HG03103 (cell line): ENCODE measurements at regions not wholly inside any gene's neighbourhood (a gene's known extent, or its start where the extent isn't known, plus 50 kb on each side); places are given as distances from the start of the nearest gene placed in this dataset.

ENCODE experiments used
- ATAC-seq: cut with Tn5 transposase; IDR thresholded peaks from one replicate; pipeline ENCODE4 v1.9.1; 2021; ENCODE audit warnings: low read depth; ENCODE audit not compliant: unreplicated experiment

DNA sequence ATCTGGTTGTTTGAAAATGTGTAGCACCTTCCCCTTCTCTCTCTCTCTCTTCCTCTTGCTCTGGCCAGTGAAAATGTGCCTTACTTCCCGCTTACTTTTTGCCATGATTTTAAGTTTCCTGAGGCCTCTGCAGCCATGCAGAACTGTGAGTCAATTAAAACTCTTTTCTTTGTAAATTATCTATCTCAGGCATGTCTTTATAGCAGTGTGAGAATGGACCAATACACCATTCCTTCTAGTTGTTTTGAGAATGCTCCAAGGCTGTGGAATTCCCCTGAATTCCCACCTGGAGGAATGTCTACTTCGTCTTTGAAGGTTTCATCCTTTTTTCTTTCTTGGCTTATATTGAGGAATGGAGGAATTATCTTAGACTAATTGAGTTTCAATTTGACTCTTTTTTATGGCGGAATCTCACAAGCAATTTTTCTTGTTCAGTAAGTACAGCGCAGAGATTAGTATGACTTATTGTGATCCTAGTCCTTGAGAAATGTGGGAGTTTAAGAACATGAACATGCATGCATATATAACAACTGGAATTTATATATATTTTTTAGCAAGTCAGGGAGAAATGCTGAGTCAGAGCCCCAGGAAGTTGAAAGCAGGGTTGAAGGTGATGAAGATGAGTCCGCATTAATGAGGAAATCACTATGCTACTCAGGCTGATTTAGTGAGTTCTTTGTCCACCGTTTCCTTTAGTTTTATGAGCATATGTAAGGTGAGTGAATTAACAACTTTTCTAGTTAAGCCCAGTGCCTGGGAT lies 488.1 kb upstream of the ADAMTS16 start:
- no peak for ATAC-seq

DNA sequence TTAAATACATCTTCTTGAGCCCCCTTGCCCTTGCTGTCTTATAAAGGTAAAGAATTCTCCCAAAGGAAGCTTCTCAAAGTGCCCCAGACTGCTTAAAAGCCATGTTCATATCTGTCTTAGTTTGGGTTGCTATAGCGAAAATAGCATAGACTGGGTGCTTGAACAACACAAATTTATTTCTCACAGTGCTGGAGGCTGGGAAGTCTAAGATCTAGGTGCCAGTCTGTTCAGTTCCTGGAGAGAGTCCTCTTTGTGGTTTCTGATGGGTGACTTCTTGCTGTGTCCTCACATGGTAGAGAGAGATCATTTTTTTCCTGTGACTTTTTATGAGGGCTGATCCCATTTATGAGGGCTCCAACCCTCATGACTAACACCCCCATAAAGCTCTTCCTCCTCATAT lies 486.7 kb upstream of the ADAMTS16 start:
- no peak for ATAC-seq

DNA sequence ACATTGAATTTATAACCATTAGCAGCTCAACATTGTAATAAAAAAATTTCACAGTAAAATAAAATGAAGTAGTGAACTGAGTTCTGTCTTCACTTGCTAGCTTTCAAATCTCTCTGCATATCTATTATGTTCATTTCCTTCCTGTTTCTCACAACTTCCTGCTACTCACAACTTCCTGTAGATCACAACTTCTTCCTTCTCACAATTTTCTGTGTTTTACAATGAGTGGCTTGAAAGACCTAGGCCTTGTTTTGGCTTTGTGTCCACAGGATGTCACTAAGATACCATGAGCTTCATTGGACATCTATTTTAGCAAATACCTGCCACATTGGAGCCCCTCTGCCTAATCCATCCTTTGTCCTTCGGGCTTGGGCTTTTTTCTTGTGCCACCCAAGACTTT lies 480.3 kb upstream of the ADAMTS16 start:
- no peak for ATAC-seq

DNA sequence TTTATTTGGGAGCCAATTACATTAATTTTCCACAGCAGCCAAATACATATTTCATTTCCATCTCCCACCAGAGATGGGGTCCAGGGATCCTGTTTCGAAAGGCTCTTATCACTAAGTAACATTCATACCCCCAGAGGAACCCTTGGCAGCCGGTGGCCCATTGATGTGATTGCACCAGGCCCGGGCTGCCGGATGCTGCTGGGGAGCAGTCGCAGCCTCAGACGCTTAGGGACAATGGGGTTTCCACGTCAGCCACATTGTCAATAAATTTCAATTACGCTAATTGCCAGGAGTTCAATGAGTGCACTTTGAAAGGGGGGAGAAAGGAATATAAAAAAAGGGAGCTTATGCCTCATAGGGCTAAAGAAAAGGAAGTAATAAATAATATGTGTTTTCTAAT lies 478.8 kb upstream of the ADAMTS16 start:
- ATAC-seq: no peak

DNA sequence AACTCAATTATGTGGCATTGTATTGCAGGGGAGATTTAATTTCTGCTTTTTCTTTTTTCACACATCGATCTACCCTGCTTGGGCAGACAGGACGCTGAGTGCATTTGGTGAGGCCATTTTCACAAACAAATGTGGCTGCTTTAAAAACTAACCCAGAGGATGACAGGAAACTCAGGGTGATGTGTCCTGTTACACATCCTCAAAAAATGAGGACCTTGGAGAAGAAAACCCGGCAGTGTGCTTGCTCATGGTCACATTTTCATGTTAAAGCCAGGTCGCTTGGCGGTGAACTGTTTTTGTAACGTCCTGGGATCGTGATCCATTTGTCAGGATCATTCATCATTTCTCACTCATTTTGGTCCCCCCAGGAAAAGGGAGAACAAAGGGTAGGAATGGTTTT lies 478.3 kb upstream of the ADAMTS16 start:
- no peak for ATAC-seq

DNA sequence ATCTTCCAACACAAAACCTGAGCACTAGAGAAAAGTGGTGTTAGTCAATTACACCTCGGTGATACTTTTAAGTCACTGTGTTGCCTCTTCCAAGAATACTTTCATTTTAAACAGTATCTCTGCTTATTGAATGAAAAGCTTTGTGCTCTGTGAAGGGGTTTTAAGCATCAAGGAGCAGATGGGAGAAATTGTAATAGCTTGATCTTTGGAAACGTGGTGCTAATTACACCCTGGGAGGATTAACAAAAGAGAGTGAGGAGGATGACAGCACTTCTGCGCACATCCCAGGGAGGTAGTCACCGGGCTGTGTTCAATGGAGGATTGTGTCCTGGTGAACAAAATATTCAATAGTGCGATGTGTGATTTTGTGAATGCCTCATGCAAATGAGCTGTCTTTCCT lies 477.4 kb upstream of the ADAMTS16 start:
- ATAC-seq: no peak

DNA sequence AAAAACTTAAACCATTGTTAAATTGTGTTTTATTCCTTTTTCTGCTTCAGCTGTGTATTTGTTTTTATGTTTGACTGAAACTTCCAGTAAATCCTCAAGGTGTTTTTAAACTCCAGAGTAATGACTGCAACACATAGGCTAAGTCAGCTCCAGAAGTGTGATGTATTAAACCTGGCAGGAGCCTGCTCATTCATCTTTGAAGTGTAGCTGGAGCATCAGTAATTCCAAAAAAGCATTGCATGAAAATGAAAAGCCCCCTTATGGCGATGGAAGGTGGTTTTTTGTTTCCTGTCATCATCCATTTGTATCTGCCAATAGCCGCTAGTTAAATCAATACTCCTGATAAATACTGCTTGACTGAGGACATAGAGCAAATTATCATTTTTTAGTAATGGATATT lies 474.2 kb upstream of the ADAMTS16 start:
- ATAC-seq: no peak

DNA sequence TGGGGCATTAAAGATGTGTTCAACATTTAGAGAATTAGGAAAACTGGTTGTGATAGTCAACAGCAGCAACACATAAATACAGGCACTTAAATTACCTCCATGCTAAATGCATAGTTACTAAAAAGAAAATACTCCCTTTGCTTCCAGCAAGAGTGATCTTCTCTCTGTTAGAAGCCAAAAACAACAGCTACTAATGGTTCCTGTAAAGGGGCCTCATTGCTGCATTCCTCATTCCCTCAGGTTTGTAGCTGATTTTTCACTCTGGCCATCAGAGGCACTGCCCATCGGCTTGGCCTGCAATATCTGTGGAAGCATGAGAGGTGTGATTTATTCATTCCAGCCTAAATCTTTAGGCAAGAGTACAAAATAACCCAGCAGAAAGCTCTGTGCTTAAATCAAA lies 466.0 kb upstream of the ADAMTS16 start:
- no peak for ATAC-seq

DNA sequence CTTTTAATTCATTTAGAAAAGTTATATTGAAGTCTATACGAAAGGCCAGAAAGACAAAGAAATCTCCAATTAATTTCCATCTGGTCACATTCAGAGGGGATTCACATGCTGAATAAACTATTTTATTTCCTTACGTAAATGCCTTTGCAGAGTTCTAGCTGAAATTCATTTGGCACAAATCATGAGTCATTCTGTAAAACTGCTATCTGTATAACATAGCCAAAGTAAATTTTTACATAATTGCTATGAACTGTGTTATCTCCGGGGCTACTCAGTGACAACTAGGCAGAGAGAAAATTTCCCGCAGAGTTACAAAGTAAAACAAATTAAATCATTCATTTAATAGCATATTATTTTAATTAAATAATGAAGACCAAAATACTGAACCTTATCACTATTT lies 463.2 kb upstream of the ADAMTS16 start:
- ATAC-seq: no peak

DNA sequence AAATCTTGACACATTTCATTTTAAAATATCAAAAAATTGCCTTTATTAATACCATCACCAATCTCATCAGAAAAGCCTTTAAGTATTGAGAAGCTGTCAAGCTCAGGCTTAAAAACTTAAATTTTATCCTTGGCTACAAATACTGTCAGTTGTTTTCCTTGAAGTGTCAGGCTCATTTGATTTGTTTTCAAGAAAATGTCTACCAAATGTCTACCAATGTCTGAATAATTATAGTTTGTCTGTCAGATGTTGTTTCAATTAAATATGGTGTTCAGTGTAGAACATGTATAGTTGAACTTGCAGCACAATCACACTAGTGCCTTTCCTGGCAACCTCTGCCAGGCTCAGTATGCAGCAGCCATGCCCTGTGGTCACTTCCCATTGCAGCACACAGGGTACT lies 455.2 kb upstream of the ADAMTS16 start:
- ATAC-seq: no peak

DNA sequence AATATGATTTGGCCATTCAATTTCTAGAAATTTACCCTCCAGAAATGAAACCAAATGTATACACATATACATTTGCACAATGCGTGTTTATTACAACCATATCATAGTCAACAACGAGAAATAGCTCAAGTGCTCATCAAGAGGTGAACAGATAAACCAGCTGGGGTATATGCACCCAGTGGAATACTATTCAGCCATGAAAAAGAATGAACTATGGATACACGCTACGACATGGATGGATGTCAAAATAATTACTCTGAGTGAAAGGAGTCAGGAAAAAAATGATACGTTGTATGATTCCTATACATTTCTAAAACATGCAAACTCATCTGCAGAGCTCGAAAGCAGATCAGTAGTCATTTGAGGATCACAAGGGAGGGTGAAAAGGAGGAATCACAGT lies 441.5 kb upstream of the ADAMTS16 start:
- no peak for ATAC-seq

DNA sequence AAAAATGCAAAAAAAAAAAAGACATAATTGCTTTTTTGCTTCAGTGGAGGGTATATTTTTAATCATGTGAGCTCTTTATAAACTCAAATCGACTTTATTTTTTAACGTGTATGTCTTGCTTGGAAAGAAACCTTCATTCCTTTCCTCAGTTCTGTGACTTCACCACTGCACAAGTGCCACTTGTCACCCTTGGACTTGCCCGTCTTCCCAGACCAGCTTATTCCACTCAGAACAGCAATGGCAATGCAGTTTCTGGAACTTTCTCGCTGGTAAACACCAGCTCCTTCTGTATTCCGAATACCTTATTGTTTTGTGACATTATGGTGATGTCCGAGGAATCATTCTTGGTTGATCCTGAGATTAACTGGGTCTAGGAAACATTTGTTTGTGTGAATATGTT lies 440.5 kb upstream of the ADAMTS16 start:
- no peak for ATAC-seq

DNA sequence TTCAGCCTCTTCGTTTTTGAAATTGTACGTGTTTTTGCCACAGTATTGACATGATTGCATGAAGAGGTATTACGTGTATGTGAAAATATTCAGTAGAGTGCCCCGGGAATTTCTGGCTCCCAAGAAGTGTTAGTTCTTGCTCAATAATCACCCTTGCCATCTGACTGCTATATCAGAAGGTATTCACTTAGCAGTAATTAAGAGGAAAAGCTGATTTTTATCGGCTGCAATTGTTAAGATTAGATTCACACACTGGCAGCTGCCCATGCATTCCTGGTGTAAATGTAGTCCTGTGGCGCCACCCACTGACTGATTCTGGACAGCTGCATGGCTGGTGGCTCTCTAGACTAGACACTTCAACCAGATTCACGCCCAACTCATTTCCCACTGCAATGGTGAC lies 440.1 kb upstream of the ADAMTS16 start:
- ATAC-seq: no peak

DNA sequence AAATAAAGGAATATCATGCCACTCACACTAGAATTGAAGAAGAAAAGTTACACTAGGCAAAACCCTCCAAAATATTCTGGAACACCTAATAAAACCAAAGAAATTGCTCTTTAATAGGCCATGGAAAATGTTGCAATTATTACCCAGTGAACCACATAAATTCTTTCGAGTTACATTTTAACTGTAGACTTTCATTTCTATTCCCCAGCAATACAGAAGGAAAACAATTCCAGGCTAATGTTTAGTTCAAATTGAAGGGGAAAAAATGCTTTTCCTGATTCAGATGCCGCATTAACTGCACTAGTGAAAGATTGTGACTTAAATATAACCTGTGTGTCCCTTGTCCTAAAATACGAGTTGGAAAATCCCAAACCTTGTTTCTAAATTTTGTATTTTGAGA lies 439.3 kb upstream of the ADAMTS16 start:
- no peak for ATAC-seq

DNA sequence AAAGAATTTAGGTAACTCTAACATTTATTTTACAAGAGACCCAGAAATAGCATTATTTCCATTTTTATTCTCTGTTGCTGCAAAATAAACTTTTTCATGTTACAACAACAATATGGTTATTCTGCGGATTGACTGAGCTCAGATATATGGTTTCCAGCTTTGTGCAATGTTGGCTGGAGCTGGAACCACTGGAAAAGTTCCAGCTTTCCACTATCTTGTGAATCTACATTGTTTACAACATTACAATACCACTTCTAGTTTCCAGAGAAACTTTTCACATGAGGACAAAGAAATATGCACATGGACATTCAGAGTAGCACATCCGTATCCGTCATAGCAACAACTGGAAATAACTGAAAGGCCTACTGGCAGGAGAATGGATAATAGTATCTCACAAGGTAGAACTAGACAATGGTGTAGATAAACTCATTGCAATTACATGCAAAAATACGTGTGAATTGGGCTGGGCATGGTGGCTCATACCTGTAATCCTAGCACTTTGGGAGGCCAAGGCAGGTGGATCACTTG lies 436.1 kb upstream of the ADAMTS16 start:
- ATAC-seq: no peak

DNA sequence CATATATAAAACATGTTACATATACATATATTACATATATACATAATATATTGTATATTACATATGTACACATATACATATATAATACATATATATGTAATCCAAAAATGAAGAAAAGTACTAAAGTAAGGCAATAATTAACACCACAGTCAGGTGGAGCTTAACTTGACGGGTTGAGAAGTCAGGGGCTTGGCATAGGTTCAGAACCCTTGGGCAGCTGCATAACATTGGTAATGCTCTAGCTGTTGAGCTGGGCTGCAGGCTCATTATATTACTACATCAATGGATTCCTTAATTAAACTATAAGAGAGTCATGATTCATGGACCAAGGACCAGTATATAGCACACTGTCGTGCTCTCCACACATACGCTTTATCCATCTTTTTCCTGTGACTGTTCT lies 435.2 kb upstream of the ADAMTS16 start:
- no peak for ATAC-seq

DNA sequence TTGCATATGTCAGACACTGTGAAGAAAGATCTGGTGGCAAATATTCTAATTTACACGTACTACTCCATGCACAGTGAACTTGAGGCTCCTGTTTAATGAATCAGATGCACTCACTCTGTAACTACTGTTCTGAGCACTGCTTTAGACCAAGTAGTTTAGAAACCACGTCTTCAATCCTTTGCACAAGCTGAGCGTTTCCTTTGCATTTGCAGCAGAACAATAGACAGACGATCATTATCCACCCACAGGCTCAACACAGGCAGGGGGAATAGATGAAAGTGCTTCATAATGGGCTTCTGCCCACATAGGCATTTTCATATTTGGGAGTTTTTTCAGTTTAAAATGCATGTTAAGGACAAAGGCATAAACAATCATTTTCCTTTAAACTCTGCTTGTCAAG lies 423.3 kb upstream of the ADAMTS16 start:
- no peak for ATAC-seq

DNA sequence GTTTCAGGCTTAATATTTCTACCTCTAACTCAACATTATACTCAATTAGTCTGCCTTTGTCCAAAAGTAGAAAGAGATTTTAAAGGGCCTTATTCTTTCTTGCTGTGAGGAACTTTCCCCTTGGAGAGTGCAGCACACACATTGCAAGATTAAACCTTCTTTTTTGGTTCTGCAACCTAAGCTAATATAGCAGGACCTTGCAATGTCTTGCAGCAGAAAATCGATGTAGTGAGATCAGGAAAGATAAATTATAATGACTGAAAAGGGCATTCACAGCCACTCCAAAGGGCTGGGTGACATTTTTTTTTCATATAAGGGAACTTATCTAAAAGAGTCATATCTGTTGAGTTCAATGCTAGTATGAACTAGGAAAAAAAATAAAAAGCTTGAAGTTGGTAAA lies 422.7 kb upstream of the ADAMTS16 start:
- ATAC-seq: no peak

DNA sequence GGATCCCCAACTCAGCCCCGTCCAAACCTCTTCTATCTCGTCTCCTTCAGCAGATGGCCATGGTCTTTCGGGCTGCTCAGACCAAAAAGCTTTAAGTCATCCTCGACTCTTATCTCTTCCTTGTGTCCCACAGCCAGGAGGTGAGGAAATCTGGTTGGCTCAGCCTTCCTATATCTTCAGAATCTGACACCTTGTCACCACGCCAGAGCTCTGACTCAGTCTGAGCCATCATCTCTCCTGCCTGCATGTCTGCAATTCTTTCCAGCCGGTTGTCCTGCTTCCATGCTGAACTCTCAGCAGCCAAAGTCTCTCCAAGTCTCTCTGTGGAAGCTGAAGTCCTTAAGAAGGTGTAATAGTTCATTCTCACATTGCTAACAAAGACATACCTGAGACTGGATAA lies 419.3 kb upstream of the ADAMTS16 start:
- no peak for ATAC-seq

DNA sequence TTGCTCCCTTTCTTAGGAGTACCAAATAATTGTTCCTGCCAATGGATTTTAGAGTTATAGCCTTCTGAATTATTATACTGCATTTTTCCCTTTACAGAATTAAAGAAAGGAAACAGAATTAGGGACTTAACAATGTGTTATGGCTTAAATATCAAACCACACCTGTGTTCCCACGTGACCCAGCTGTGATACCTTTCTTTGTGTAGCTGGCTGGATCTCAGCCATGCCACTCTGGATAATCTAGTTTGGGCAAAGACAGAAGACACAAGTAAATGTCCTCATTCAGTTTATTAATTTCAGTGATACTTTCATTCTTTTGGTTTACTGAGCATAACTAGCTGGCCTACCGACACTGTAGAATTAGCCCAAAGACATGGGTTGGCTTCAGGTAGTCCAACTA lies 417.2 kb upstream of the ADAMTS16 start:
- ATAC-seq: no peak

DNA sequence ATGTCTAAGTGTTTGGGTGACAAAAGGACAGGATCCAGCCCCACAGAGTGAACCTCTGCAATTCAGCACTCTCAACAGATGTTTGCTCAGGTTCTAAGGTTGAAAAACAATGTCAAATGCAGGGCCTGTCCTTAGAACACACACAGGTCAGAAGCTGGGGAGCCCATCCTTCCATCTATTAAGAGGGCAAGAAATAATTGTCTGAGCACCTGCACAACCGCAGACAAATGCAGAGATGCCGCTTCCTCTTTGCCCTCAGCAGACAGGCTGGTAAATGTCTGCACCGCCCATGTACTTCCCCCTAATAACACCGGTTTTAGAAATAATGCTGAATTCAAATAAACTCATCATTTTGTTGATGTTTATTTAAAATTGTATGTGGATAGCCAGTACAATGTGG lies 414.5 kb upstream of the ADAMTS16 start:
- ATAC-seq: no peak

DNA sequence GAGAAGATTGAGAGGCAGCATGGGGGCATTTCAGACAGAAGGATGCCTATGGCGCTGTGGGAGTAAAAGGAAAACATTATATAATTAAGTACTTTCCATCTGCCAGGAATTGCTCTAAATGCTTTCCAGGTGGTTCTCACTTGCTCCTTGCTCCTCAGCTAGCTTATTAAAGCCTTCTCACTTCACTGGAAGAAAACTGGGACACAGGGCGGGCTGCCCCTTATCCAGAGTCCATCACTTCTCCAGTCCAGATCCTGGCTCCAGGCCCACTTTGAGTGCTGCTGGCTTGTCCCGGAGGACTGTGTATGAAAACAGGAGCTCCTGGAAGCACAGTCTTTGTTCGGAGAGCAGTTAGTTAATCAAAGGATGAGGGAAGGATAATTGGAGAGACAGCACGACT lies 409.9 kb upstream of the ADAMTS16 start:
- ATAC-seq: no peak

DNA sequence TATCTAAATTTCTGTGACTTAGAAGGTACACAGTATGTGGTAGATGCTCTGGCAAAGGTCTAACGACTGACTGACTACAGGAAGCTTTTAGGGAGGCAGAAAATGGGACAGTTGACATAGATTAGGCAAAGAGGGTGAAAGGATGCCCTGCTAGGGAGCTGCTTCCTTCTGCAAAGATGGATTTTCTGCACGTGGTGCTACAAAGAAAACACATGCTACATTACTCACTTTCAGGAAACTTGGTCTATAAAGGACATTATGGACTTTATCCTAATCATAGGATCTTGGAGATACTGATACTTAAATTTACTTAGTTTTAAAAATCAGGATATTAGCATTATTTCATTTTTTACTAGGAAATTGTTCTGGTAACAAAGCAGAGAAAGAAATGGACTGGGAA lies 405.8 kb upstream of the ADAMTS16 start:
- no peak for ATAC-seq
